ENCODE measurements at regions not wholly inside any gene's neighbourhood (a gene's known extent, or its start where the extent isn't known, plus 50 kb on each side); places are given as distances from the start of the nearest gene placed in this dataset.
"Not testable (repeated sequence)": the region's sequence is repeated elsewhere in the genome, so short reads cannot be mapped to it uniquely, and the experiment has no call there.

DNA sequence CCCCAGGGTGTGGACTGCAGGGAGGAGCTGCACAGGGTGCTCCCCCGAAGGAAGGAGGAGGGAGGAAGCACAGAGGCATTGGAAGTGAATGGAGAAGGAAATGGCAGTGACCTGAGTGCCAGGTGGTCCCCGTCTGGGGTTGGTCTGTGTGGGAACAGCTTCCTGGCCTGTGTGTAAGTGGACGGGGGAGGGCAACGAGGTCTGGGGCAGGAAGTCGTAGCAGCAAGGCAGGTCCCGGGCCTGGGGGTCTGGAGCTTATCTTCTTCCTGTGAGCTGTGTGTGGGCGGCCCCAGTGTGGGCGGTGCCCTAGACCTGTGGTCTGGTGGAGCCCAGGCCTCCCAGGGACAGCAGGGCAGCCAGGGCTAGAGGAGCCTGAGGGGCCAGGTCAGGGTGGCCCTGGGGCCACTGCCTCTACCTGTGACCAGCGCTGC lies 382.1 kb downstream of the TMEM121 start:
- DNase-seq (ENCODE audit: low read depth): no peak
- TF ChIP-seq, protein P1, sequence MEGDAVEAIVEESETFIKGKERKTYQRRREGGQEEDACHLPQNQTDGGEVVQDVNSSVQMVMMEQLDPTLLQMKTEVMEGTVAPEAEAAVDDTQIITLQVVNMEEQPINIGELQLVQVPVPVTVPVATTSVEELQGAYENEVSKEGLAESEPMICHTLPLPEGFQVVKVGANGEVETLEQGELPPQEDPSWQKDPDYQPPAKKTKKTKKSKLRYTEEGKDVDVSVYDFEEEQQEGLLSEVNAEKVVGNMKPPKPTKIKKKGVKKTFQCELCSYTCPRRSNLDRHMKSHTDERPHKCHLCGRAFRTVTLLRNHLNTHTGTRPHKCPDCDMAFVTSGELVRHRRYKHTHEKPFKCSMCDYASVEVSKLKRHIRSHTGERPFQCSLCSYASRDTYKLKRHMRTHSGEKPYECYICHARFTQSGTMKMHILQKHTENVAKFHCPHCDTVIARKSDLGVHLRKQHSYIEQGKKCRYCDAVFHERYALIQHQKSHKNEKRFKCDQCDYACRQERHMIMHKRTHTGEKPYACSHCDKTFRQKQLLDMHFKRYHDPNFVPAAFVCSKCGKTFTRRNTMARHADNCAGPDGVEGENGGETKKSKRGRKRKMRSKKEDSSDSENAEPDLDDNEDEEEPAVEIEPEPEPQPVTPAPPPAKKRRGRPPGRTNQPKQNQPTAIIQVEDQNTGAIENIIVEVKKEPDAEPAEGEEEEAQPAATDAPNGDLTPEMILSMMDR (IDR thresholded peaks at IDR 0.05; ENCODE audit: control insufficient read depth, insufficient read depth, low read depth, low read length, missing control alignments): no peak
- H3K4me3 ChIP-seq (ENCODE audit: control insufficient read depth, low read depth, low read length): no peak overlapping the region

DNA sequence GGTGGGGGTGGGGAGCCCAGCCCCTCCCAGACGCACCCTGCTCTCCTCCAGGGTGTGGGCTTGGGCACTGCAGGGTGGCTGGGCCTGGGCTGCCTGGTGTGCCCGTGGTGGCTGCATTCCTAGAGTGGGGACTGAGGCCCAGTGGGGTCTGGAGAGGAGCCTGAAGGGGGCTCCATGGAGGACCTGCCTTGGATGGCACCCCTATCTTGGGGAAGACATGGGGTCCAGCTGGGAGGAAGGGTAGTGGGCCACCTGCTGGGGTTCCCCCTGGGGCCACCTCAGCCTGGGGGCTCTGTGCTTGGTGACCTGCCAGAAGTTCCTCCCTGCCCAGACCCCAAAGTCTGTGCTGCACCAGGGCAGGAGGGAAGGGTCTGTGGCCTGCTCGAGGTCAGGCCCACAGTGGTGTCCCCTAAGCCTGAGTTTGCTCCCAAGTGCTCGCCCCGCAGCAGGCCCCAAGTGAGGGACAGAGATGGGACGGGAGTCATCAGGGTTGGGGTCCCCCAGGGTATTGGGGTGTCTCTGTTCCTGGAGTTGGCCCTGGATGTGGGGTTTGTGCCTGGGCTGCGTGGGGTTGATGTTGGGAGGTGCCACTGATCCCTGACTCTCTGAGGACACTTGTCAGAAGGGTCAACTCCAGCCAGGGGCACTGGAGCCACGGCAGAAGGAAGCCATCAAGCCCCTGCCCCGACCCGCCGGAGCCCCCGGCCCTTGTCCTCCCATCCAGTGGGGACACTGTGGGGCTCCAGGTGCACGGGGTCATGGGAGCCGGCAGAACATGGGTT lies 382.9 kb downstream of the TMEM121 start:
- no peak for DNase-seq (ENCODE audit: low read depth)
- no peak overlapping the region for H3K4me3 ChIP-seq (ENCODE audit: control insufficient read depth, low read depth, low read length)

DNA sequence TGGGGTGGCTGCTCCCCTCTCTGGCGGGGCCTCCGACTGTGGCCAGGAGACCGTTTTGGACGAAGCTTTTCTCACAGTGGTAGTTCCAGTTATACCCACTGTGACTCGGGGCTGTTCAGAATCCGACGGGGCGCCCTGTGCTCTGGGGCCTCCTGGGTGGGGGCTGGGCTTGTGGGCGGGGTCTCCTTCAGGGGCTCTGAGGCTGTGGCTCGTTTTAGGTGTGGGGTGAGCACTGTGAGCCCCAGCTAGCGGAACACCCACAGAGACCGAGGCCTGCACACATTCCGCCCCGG lies 383.4 kb downstream of the TMEM121 start:
- not testable (repeated sequence) for DNase-seq (ENCODE audit: low read depth)

More for the DNA sequence above, 382.9 kb downstream of the TMEM121 start:
- TF ChIP-seq, protein P1 (IDR thresholded peaks at IDR 0.05; ENCODE audit: control insufficient read depth, insufficient read depth, low read depth, low read length, missing control alignments): no peak

DNA sequence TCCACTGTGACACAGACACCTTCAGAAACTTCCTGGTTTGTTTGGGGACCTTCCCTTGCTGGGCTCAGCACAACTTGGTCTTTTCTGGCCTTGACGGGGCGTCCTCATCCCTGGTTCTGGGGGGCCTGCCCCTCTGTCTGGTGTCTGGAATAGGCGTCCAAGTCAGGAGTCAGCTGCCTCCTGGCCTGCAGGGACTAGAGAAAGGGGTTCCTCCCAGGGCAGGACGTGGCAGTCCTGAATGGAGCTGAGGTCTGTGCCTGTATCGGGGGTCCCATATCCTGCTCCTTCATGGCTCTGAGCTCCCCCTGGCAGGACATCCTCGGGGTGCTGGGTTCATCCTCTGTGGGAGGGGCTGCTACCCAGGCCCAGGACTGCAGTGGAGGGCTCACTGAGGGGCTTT lies 384.0 kb downstream of the TMEM121 start:
- H3K4me3 ChIP-seq (ENCODE audit: control insufficient read depth, low read depth, low read length): no peak overlapping the region
- TF ChIP-seq, protein P1 (IDR thresholded peaks at IDR 0.05; ENCODE audit: control insufficient read depth, insufficient read depth, low read depth, low read length, missing control alignments): no peak
- DNase-seq (ENCODE audit: low read depth): no peak

More for the DNA sequence above, 383.4 kb downstream of the TMEM121 start:
- not testable (repeated sequence) for H3K4me3 ChIP-seq (ENCODE audit: control insufficient read depth, low read depth, low read length)

DNA sequence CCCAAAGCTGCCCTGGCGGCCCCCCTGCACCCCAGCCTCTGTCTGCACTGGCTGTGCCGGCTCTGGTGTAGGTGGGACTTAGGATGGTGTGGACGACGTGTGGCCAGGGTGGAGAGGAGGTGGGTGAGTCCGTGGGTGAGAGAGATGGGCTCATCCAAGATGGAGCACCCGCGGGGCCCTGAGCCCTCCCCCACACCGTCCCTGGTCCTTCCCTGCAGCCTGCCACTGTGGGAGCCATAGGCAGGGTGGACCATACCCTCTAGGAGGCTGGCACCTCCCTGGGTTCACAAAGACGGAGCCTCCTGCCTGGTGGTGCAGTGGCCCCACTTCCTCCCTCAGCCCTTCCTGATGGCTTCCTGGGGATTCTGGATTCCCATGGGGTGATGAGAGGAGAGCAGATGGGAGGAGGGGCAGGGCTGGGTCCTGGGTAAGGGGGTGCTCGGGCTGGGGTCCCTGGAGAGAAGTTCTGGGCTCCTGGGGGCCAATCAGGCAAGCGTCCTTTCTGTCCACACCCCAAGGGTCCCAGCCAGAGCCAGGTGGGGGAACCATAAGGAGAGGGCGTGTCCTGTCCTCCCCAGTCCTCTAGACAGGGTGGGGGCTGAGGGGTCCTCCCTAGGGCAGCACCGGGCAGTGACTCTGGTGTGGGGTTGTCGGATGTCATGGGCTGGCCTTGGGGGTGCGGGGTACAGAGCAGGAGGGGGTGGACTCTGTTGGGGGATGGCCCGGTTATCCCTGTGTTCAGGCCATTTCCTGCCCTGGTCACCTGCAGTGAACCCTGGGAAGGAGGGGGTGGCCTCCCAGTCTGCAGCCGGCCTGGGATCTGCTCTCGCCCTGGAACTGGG lies 384.8 kb downstream of the TMEM121 start:
- TF ChIP-seq, protein P1 (IDR thresholded peaks at IDR 0.05; ENCODE audit: control insufficient read depth, insufficient read depth, low read depth, low read length, missing control alignments): no peak
- no peak for DNase-seq (ENCODE audit: low read depth)
- no peak overlapping the region for H3K4me3 ChIP-seq (ENCODE audit: control insufficient read depth, low read depth, low read length)

DNA sequence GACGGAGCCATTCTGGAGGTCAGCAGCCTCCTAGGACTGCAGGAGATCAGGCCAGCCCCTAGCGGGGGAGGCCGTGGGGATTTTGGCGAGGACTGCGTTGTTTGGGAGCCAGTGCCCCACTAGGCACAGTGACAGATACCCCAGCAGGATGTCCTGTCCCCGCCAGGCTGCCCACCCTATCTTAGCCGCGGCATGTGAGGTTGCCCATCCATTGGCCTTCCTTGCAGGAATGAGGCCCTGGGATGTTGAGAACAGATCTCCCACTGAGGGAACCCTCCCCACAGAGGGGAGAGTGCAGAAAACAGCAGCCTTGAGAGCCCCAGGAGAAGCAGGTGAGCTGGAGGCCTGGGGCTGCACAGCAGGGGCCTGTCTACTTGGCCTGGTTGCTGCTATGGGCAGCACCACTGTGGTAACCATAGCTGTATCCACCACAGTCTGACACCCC lies 385.5 kb downstream of the TMEM121 start:
- not testable (repeated sequence) for DNase-seq (ENCODE audit: low read depth); H3K4me3 ChIP-seq (ENCODE audit: control insufficient read depth, low read depth, low read length)

DNA sequence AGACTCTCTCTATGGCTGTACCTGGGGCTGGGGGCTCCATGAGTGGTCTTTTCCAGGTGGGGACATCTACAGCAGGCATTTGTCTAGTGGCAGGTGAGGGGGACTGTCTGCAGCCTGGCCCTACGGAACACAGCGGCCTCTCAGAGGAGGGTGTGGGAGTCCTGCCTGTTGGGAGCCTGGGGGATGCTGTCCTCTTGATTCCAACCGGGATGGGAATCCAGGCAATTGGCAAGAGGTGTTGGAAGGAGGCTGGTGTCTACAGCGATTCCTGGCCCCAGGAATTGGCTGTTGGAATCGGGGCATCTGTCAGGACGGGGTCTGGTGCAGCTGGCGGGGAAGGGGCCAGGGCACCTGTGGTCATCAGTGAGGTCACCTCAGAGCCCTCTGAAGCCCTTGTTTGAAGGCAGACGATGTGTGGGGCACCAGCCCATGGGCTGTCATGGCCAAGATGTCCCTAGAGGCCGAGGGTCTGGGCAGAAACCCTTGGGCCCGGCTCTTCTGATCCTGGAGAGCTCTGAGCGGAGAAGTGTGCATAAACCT lies 386.3 kb downstream of the TMEM121 start:
- no peak overlapping the region for H3K4me3 ChIP-seq (ENCODE audit: control insufficient read depth, low read depth, low read length)
- TF ChIP-seq, protein P1 (IDR thresholded peaks at IDR 0.05; ENCODE audit: control insufficient read depth, insufficient read depth, low read depth, low read length, missing control alignments): no peak
- no peak for DNase-seq (ENCODE audit: low read depth)
